PC-3 (cell line): ENCODE measurements at regions not wholly inside any gene's neighbourhood (a gene's known extent, or its start where the extent isn't known, plus 50 kb on each side); places are given as distances from the start of the nearest gene placed in this dataset.
A peak's percentile ranks its signal among the peaks of the same experiment; 100 is the strongest.

Experiments
- ATAC-seq: fragments of 200-7000 bp; cut with Tn5 transposase; 2 replicates; pipeline ENCODE4 v1.9.1; 2020; ENCODE audit warnings: mild to moderate bottlenecking, moderate library complexity
- BruUV-seq: library from RNA; stranded (reverse); fragments of 400-500 nt; replicated peaks from 2 replicates; lab custom pipeline; 2021; lab: Mats Ljungman, UMichigan
- CTCF ChIA-PET: fragments of 300-600 bp; sonication (Branson Sonifier 250); formaldehyde crosslinking; loops from one replicate; lab custom pipeline; 2022; ENCODE audit warnings: antibody characterized with exemption; lab: Charles Lee
- POLR2A ChIA-PET: fragments of 300-600 bp; sonication (Branson Sonifier 250); formaldehyde crosslinking; loops from one replicate; lab custom pipeline; 2022; ENCODE audit warnings: antibody characterized with exemption; ENCODE audit not compliant: unreplicated experiment; lab: Charles Lee
- DNase-seq: peaks from one replicate; pipeline ENCODE4 v3.0.0-alpha.2; 2015
- H2AFZ ChIP-seq: fragments of 300-600 bp; sonication (generic); 2 replicates; pipeline ENCODE4 v1.6.0; 2016; ENCODE audit warnings: antibody characterized with exemption, low read length
- H3F3A ChIP-seq: fragments of 300-600 bp; sonication (generic); one replicate; pipeline ENCODE4 v1.6.0; 2017; ENCODE audit warnings: antibody characterized with exemption, low read length, control low read depth, mild to moderate bottlenecking; ENCODE audit not compliant: unreplicated experiment
- H3K27ac ChIP-seq: fragments of 300-600 bp; sonication (generic); 2 replicates; pipeline ENCODE4 v1.5.1; 2016; ENCODE audit warnings: mild to moderate bottlenecking, low read length
- H3K27me3 ChIP-seq: fragments of 300-600 bp; sonication (generic); 2 replicates; pipeline ENCODE4 v1.6.1; 2016; ENCODE audit warnings: low read length, mixed read lengths
- H3K36me3 ChIP-seq: fragments of 300-600 bp; sonication (generic); 2 replicates; pipeline ENCODE4 v1.6.1; 2016; ENCODE audit warnings: low read depth, mixed run types, low read length, mixed read lengths
- H3K4me1 ChIP-seq: fragments of 300-600 bp; sonication (generic); 2 replicates; pipeline ENCODE4 v1.5.1; 2016; ENCODE audit warnings: low read length; ENCODE audit not compliant: insufficient read depth
- H3K4me2 ChIP-seq: fragments of 300-600 bp; sonication (generic); 2 replicates; pipeline ENCODE4 v1.6.0; 2016; ENCODE audit warnings: low read length
- H3K4me3 ChIP-seq: fragments of 300-600 bp; sonication (generic); 2 replicates; pipeline ENCODE4 v1.5.1; 2016; ENCODE audit warnings: mild to moderate bottlenecking, low read length, mixed read lengths
- H3K79me2 ChIP-seq: fragments of 300-600 bp; sonication (generic); 2 replicates; pipeline ENCODE4 v1.6.1; 2017; ENCODE audit warnings: low read length, mixed read lengths
- H3K9ac ChIP-seq: fragments of 300-600 bp; sonication (generic); 2 replicates; pipeline ENCODE4 v1.6.0; 2016; ENCODE audit warnings: mild to moderate bottlenecking, low read length
- H3K9me2 ChIP-seq: fragments of 300-600 bp; sonication (generic); replicated peaks from 2 replicates; pipeline ENCODE4 v1.6.1; 2016; ENCODE audit warnings: mixed run types, low read length, mixed read lengths
- H3K9me3 ChIP-seq: fragments of 300-600 bp; sonication (generic); 2 replicates; pipeline ENCODE4 v1.6.1; 2016; ENCODE audit warnings: low read length, mixed read lengths
- H4K20me1 ChIP-seq: fragments of 300-600 bp; sonication (generic); 2 replicates; pipeline ENCODE4 v1.6.1; 2016; ENCODE audit warnings: low read length, mixed read lengths
- CTCF ChIP-seq: fragments of 300-600 bp; sonication (generic); conservative IDR thresholded peaks from 2 replicates; pipeline ENCODE4 v1.5.1; 2017; ENCODE audit warnings: antibody characterized with exemption, low read depth, mild to moderate bottlenecking, low read length
- EZH2 ChIP-seq: fragments of 300-600 bp; sonication (generic); IDR thresholded peaks from one replicate; pipeline ENCODE4 v1.6.1; 2017; ENCODE audit warnings: antibody characterized with exemption, mild to moderate bottlenecking, low read length; ENCODE audit not compliant: unreplicated experiment
- EZH2phosphoT487 ChIP-seq: fragments of 300-600 bp; sonication (generic); IDR thresholded peaks from 2 replicates; pipeline ENCODE4 v1.6.1; 2018; ENCODE audit warnings: mild to moderate bottlenecking, antibody characterized with exemption, low read length, borderline replicate concordance
- intact Hi-C: fragments of 100-400 bp; cut with micrococcal nuclease; formaldehyde crosslinking; loops from 2 replicates; pipeline ENCODE4 v1.9.0; 2023

- no peaks in the 10 kb centered on the region for H3K4me1 ChIP-seq
- no peaks in the 10 kb centered on the region for H3K27me3 ChIP-seq
- H3F3A ChIP-seq = no peaks in the 10 kb centered on the region
- CTCF ChIA-PET = no interaction called here
- no peak overlapping the region for H3K4me3 ChIP-seq
- no peaks in the 10 kb centered on the region for H4K20me1 ChIP-seq
- peaks cover 7% of the 10 kb centered on the region; the same call in 1 of the 2 replicates for H3K9me3 ChIP-seq
- no peaks in the 10 kb centered on the region for H3K9me2 ChIP-seq
- no peak overlapping the region for H3K27ac ChIP-seq
- H2AFZ ChIP-seq = no peak overlapping the region
- POLR2A ChIA-PET = no interaction called here
- no peaks in the 10 kb centered on the region for H3K79me2 ChIP-seq
- no TSS peak for BruUV-seq
- no peak overlapping the region for H3K4me2 ChIP-seq
- ATAC-seq (no peak), DNase-seq (peak; percentile 25)
- H3K36me3 ChIP-seq = no peaks in the 10 kb centered on the region
- intact Hi-C loops = no loop called here
- no peak overlapping the region for H3K9ac ChIP-seq
- TF ChIP-seq CTCF (no peak), EZH2phosphoT487 (no peak), EZH2 (no peak)
Measured at GRCh38 chr4:29861307-29861706, 858.9 kb upstream of the PCDH7 start.

- no peak overlapping the region for H3K27ac ChIP-seq
- intact Hi-C loops = no loop called here
- no peaks in the 10 kb centered on the region for H3K9me2 ChIP-seq
- H3F3A ChIP-seq = no peaks in the 10 kb centered on the region
- H4K20me1 ChIP-seq = no peaks in the 10 kb centered on the region
- ATAC-seq = no peak
- no peak overlapping the region for H3K4me3 ChIP-seq
- BruUV-seq = no TSS peak
- no peaks in the 10 kb centered on the region for H3K36me3 ChIP-seq
- POLR2A ChIA-PET = no interaction called here
- no peak overlapping the region for H3K9ac ChIP-seq
- no peak for DNase-seq
- H3K4me1 ChIP-seq = no peaks in the 10 kb centered on the region
- no peak overlapping the region for H3K4me2 ChIP-seq
- H3K27me3 ChIP-seq = no peaks in the 10 kb centered on the region
- no peaks in the 10 kb centered on the region for H3K79me2 ChIP-seq
- TF ChIP-seq CTCF = no peak
- no peak for TF ChIP-seq EZH2phosphoT487
- no peak for TF ChIP-seq EZH2
- no peak overlapping the region for H2AFZ ChIP-seq
- no peaks in the 10 kb centered on the region for H3K9me3 ChIP-seq
- CTCF ChIA-PET = no interaction called here
Measured at GRCh38 chr4:29867412-29867811, 852.8 kb upstream of the PCDH7 start.

GRCh38 chr4:29900336-29900735, 819.8 kb upstream of the PCDH7 start:
- POLR2A ChIA-PET = no interaction called here
- no TSS peak for BruUV-seq

More at GRCh38 chr4:29900336-29900735, 819.8 kb upstream of the PCDH7 start:
- DNase-seq (peak; percentile 36), ATAC-seq (peak; percentile 66)
- no peaks in the 10 kb centered on the region for H4K20me1 ChIP-seq
- CTCF ChIA-PET = interaction anchor here (0.6 kb wide), 1 partner anchor 46 kb away, joined by 3 read pairs; no protein-coding TSS in a partner anchor
- H2AFZ ChIP-seq = no peak overlapping the region
- H3K79me2 ChIP-seq = no peaks in the 10 kb centered on the region
- H3K27me3 ChIP-seq = no peaks in the 10 kb centered on the region
- intact Hi-C loops = no loop called here
- no peaks in the 10 kb centered on the region; the same call in 1 of the 2 replicates for H3K9me2 ChIP-seq
- H3K4me1 ChIP-seq = no peaks in the 10 kb centered on the region
- H3K4me2 ChIP-seq = no peak overlapping the region
- H3K4me3 ChIP-seq = no peak overlapping the region
- H3F3A ChIP-seq = no peaks in the 10 kb centered on the region
- no peak overlapping the region for H3K9ac ChIP-seq
- no peaks in the 10 kb centered on the region for H3K36me3 ChIP-seq
- TF ChIP-seq EZH2phosphoT487 = no peak
- H3K27ac ChIP-seq = no peak overlapping the region
- no peaks in the 10 kb centered on the region for H3K9me3 ChIP-seq
